ENCODE measurements at regions not wholly inside any gene's neighbourhood (a gene's known extent, or its start where the extent isn't known, plus 50 kb on each side); places are given as distances from the start of the nearest gene placed in this dataset.
"Not testable (repeated sequence)": the region's sequence is repeated elsewhere in the genome, so short reads cannot be mapped to it uniquely, and the experiment has no call there.

- H3K27me3 ChIP-seq (ENCODE audit: insufficient read depth, low read length) = no peaks in the 10 kb centered on the region
- no peaks in the 10 kb centered on the region for H3K36me3 ChIP-seq (ENCODE audit: insufficient read depth, low read length)
- H3K27ac ChIP-seq (ENCODE audit: low read depth, low read length) = no peak overlapping the region
- H3K4me1 ChIP-seq (ENCODE audit: control insufficient read depth, insufficient read depth, low read length, unreplicated experiment) = no peaks in the 10 kb centered on the region
- H2AFZ ChIP-seq (ENCODE audit: low read length, unreplicated experiment) = no peak overlapping the region
- H3K79me2 ChIP-seq (ENCODE audit: control insufficient read depth, insufficient read depth, low read length, unreplicated experiment) = no peaks in the 10 kb centered on the region
- H3K4me3 ChIP-seq (ENCODE audit: low read depth, low read length) = no peak overlapping the region
Observed at GRCh38 chr14:25699981-25700380, 650.0 kb upstream of the STXBP6 start.

GRCh38 chr14:25698111-25698510 is 648.2 kb upstream of the STXBP6 start:
- Histone ChIP-seq H2AFZ (ENCODE audit: low read length, unreplicated experiment) (no peak overlapping the region), H3K4me3 (ENCODE audit: low read depth, low read length) (no peak overlapping the region), H3K4me1 (ENCODE audit: control insufficient read depth, insufficient read depth, low read length, unreplicated experiment) (no peaks in the 10 kb centered on the region), H3K79me2 (ENCODE audit: control insufficient read depth, insufficient read depth, low read length, unreplicated experiment) (no peaks in the 10 kb centered on the region), H3K27me3 (ENCODE audit: insufficient read depth, low read length) (no peaks in the 10 kb centered on the region), H3K36me3 (ENCODE audit: insufficient read depth, low read length) (no peaks in the 10 kb centered on the region), H3K27ac (ENCODE audit: low read depth, low read length) (no peak overlapping the region)

GRCh38 chr14:25696176-25696575 is 646.2 kb upstream of the STXBP6 start:
- H3K4me3 ChIP-seq (ENCODE audit: low read depth, low read length) = no peak overlapping the region
- H3K27me3 ChIP-seq (ENCODE audit: insufficient read depth, low read length) = no peaks in the 10 kb centered on the region
- no peaks in the 10 kb centered on the region for H3K4me1 ChIP-seq (ENCODE audit: control insufficient read depth, insufficient read depth, low read length, unreplicated experiment)
- H3K36me3 ChIP-seq (ENCODE audit: insufficient read depth, low read length) = no peaks in the 10 kb centered on the region
- H2AFZ ChIP-seq (ENCODE audit: low read length, unreplicated experiment) = no peak overlapping the region
- no peak overlapping the region for H3K27ac ChIP-seq (ENCODE audit: low read depth, low read length)
- H3K79me2 ChIP-seq (ENCODE audit: control insufficient read depth, insufficient read depth, low read length, unreplicated experiment) = no peaks in the 10 kb centered on the region

- no peaks in the 10 kb centered on the region for H3K79me2 ChIP-seq (ENCODE audit: control insufficient read depth, insufficient read depth, low read length, unreplicated experiment)
- no peaks in the 10 kb centered on the region for H3K27me3 ChIP-seq (ENCODE audit: insufficient read depth, low read length)
- H2AFZ ChIP-seq (ENCODE audit: low read length, unreplicated experiment) = no peak overlapping the region
- H3K4me1 ChIP-seq (ENCODE audit: control insufficient read depth, insufficient read depth, low read length, unreplicated experiment) = no peaks in the 10 kb centered on the region
- no peak overlapping the region for H3K27ac ChIP-seq (ENCODE audit: low read depth, low read length)
- H3K4me3 ChIP-seq (ENCODE audit: low read depth, low read length) = no peak overlapping the region
- no peaks in the 10 kb centered on the region for H3K36me3 ChIP-seq (ENCODE audit: insufficient read depth, low read length)
Observed at GRCh38 chr14:25685004-25685403, 635.1 kb upstream of the STXBP6 start.

- Histone ChIP-seq H2AFZ (ENCODE audit: low read length, unreplicated experiment) (no peak overlapping the region), H3K27me3 (ENCODE audit: insufficient read depth, low read length) (no peaks in the 10 kb centered on the region), H3K4me3 (ENCODE audit: low read depth, low read length) (no peak overlapping the region)
Observed at GRCh38 chr14:25680934-25681333, 631.0 kb upstream of the STXBP6 start.

GRCh38 chr14:25680511-25680910 is 630.6 kb upstream of the STXBP6 start:
- not testable (repeated sequence) for H3K4me3 ChIP-seq (ENCODE audit: low read depth, low read length); H3K27me3 ChIP-seq (ENCODE audit: insufficient read depth, low read length); H3K27ac ChIP-seq (ENCODE audit: low read depth, low read length); H3K4me1 ChIP-seq (ENCODE audit: control insufficient read depth, insufficient read depth, low read length, unreplicated experiment); H2AFZ ChIP-seq (ENCODE audit: low read length, unreplicated experiment); H3K79me2 ChIP-seq (ENCODE audit: control insufficient read depth, insufficient read depth, low read length, unreplicated experiment); H3K36me3 ChIP-seq (ENCODE audit: insufficient read depth, low read length)

More at GRCh38 chr14:25680934-25681333, 631.0 kb upstream of the STXBP6 start:
- H3K36me3 ChIP-seq (ENCODE audit: insufficient read depth, low read length) = no peaks in the 10 kb centered on the region
- no peak overlapping the region for H3K27ac ChIP-seq (ENCODE audit: low read depth, low read length)
- no peaks in the 10 kb centered on the region for H3K4me1 ChIP-seq (ENCODE audit: control insufficient read depth, insufficient read depth, low read length, unreplicated experiment)
- H3K79me2 ChIP-seq (ENCODE audit: control insufficient read depth, insufficient read depth, low read length, unreplicated experiment) = no peaks in the 10 kb centered on the region

GRCh38 chr14:25677111-25677510 is 627.2 kb upstream of the STXBP6 start:
- no peak overlapping the region for H3K4me3 ChIP-seq (ENCODE audit: low read depth, low read length)
- H3K4me1 ChIP-seq (ENCODE audit: control insufficient read depth, insufficient read depth, low read length, unreplicated experiment) = no peaks in the 10 kb centered on the region
- no peaks in the 10 kb centered on the region for H3K36me3 ChIP-seq (ENCODE audit: insufficient read depth, low read length)
- H2AFZ ChIP-seq (ENCODE audit: low read length, unreplicated experiment) = no peak overlapping the region
- H3K27ac ChIP-seq (ENCODE audit: low read depth, low read length) = no peak overlapping the region
- no peaks in the 10 kb centered on the region for H3K27me3 ChIP-seq (ENCODE audit: insufficient read depth, low read length)
- no peaks in the 10 kb centered on the region for H3K79me2 ChIP-seq (ENCODE audit: control insufficient read depth, insufficient read depth, low read length, unreplicated experiment)

- Histone ChIP-seq H3K4me3 (ENCODE audit: low read depth, low read length) (no peak overlapping the region), H2AFZ (ENCODE audit: low read length, unreplicated experiment) (no peak overlapping the region), H3K79me2 (ENCODE audit: control insufficient read depth, insufficient read depth, low read length, unreplicated experiment) (no peaks in the 10 kb centered on the region), H3K4me1 (ENCODE audit: control insufficient read depth, insufficient read depth, low read length, unreplicated experiment) (no peaks in the 10 kb centered on the region), H3K27me3 (ENCODE audit: insufficient read depth, low read length) (no peaks in the 10 kb centered on the region), H3K36me3 (ENCODE audit: insufficient read depth, low read length) (no peaks in the 10 kb centered on the region), H3K27ac (ENCODE audit: low read depth, low read length) (no peak overlapping the region)
Observed at GRCh38 chr14:25667387-25667786, 617.4 kb upstream of the STXBP6 start.

GRCh38 chr14:25666877-25667276 is 616.9 kb upstream of the STXBP6 start:
- no peaks in the 10 kb centered on the region for H3K79me2 ChIP-seq (ENCODE audit: control insufficient read depth, insufficient read depth, low read length, unreplicated experiment)
- no peak overlapping the region for H3K27ac ChIP-seq (ENCODE audit: low read depth, low read length)
- no peak overlapping the region for H2AFZ ChIP-seq (ENCODE audit: low read length, unreplicated experiment)
- no peaks in the 10 kb centered on the region for H3K4me1 ChIP-seq (ENCODE audit: control insufficient read depth, insufficient read depth, low read length, unreplicated experiment)
- H3K27me3 ChIP-seq (ENCODE audit: insufficient read depth, low read length) = no peaks in the 10 kb centered on the region
- no peaks in the 10 kb centered on the region for H3K36me3 ChIP-seq (ENCODE audit: insufficient read depth, low read length)
- H3K4me3 ChIP-seq (ENCODE audit: low read depth, low read length) = no peak overlapping the region

GRCh38 chr14:25658988-25659387 is 609.0 kb upstream of the STXBP6 start:
- Histone ChIP-seq H3K4me3 (ENCODE audit: low read depth, low read length) (no peak overlapping the region), H3K27ac (ENCODE audit: low read depth, low read length) (no peak overlapping the region), H3K36me3 (ENCODE audit: insufficient read depth, low read length) (no peaks in the 10 kb centered on the region), H3K4me1 (ENCODE audit: control insufficient read depth, insufficient read depth, low read length, unreplicated experiment) (no peaks in the 10 kb centered on the region), H3K27me3 (ENCODE audit: insufficient read depth, low read length) (no peaks in the 10 kb centered on the region), H2AFZ (ENCODE audit: low read length, unreplicated experiment) (no peak overlapping the region), H3K79me2 (ENCODE audit: control insufficient read depth, insufficient read depth, low read length, unreplicated experiment) (no peaks in the 10 kb centered on the region)

GRCh38 chr14:25630447-25630846 is 580.5 kb upstream of the STXBP6 start:
- Histone ChIP-seq H3K27me3 (ENCODE audit: insufficient read depth, low read length) (no peaks in the 10 kb centered on the region), H3K27ac (ENCODE audit: low read depth, low read length) (no peak overlapping the region), H3K4me1 (ENCODE audit: control insufficient read depth, insufficient read depth, low read length, unreplicated experiment) (no peaks in the 10 kb centered on the region), H2AFZ (ENCODE audit: low read length, unreplicated experiment) (no peak overlapping the region), H3K79me2 (ENCODE audit: control insufficient read depth, insufficient read depth, low read length, unreplicated experiment) (no peaks in the 10 kb centered on the region), H3K4me3 (ENCODE audit: low read depth, low read length) (no peak overlapping the region), H3K36me3 (ENCODE audit: insufficient read depth, low read length) (no peaks in the 10 kb centered on the region)
